Mesothelial cell of epicardium (in vitro differentiated cells): ENCODE measurements at regions not wholly inside any gene's neighbourhood (a gene's known extent, or its start where the extent isn't known, plus 50 kb on each side); places are given as distances from the start of the nearest gene placed in this dataset.

Experiments
- DNase-seq, 2 experiments: peaks; one replicate each; pipeline ENCODE4 v3.0.0; 2021; ENCODE audit warnings: low spot score in 2 of 2; ENCODE audit not compliant: unreplicated experiment in 2 of 2
- H3K27ac Mint-ChIP-seq: 2 replicates; pipeline ENCODE4 v1.8.0; 2021; ENCODE audit warnings: mixed read lengths
- H3K27me3 Mint-ChIP-seq: 2 replicates; pipeline ENCODE4 v1.8.0; 2021; ENCODE audit warnings: low read depth, mixed read lengths
- H3K36me3 Mint-ChIP-seq: 2 replicates; pipeline ENCODE4 v1.8.0; 2021; ENCODE audit warnings: mixed read lengths
- H3K4me1 Mint-ChIP-seq: 2 replicates; pipeline ENCODE4 v1.8.0; 2021; ENCODE audit warnings: mixed read lengths
- H3K4me3 Mint-ChIP-seq: 2 replicates; pipeline ENCODE4 v1.8.0; 2021; ENCODE audit warnings: mild to moderate bottlenecking, moderate library complexity, mixed read lengths
- H3K9me3 Mint-ChIP-seq: 2 replicates; pipeline ENCODE4 v1.8.0; 2021; ENCODE audit warnings: mixed read lengths
- TF ChIP-seq, protein P1 (sequence below): fragments of 200-600 bp; sonication (generic); IDR thresholded peaks from one replicate; pipeline ENCODE4 v1.5.0; 2021; ENCODE audit warnings: antibody characterized with exemption; ENCODE audit not compliant: unreplicated experiment

DNA sequence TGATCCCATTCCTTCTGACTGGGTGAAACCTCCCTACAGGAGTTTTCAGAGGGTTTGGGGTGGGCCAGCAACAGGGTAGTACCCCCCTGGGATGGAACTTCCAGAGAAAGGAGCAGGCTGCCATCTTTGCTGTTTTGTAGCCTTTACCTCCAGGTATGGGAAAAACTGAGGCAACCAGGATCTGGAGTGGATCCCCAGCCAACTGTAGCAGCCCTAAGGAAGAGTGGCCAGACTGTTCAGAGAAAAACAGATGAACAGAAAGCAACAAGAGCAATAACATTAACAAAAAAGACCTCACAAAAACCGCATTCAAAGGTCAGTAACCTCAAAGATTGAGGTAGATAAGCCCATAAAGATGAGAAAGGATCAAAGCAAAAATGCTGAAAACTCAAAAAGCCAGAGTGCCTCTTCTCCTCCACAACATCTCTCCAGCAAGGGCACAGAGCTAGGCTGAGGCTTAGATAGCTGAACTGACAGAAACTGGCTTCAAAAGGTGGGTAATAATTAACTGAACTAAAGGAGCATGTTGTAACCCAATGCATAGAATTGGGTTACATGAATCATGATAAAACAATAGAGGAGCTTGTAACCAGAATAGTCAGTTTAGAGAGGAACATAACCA lies 1288.6 kb upstream of the CNTN5 start:
- H3K9me3 Mint-ChIP-seq, result peaks cover 36% of the 10 kb centered on the region
- no peaks in the 10 kb centered on the region for H3K27me3 Mint-ChIP-seq
- H3K4me1 Mint-ChIP-seq, result peaks cover 1% of the 10 kb centered on the region
- TF ChIP-seq, protein P1, sequence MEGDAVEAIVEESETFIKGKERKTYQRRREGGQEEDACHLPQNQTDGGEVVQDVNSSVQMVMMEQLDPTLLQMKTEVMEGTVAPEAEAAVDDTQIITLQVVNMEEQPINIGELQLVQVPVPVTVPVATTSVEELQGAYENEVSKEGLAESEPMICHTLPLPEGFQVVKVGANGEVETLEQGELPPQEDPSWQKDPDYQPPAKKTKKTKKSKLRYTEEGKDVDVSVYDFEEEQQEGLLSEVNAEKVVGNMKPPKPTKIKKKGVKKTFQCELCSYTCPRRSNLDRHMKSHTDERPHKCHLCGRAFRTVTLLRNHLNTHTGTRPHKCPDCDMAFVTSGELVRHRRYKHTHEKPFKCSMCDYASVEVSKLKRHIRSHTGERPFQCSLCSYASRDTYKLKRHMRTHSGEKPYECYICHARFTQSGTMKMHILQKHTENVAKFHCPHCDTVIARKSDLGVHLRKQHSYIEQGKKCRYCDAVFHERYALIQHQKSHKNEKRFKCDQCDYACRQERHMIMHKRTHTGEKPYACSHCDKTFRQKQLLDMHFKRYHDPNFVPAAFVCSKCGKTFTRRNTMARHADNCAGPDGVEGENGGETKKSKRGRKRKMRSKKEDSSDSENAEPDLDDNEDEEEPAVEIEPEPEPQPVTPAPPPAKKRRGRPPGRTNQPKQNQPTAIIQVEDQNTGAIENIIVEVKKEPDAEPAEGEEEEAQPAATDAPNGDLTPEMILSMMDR, result no peak
- H3K27ac Mint-ChIP-seq, result no peak overlapping the region
- no peak overlapping the region for H3K4me3 Mint-ChIP-seq
- H3K36me3 Mint-ChIP-seq, result peaks cover 8% of the 10 kb centered on the region
- DNase-seq, result no peak

DNA sequence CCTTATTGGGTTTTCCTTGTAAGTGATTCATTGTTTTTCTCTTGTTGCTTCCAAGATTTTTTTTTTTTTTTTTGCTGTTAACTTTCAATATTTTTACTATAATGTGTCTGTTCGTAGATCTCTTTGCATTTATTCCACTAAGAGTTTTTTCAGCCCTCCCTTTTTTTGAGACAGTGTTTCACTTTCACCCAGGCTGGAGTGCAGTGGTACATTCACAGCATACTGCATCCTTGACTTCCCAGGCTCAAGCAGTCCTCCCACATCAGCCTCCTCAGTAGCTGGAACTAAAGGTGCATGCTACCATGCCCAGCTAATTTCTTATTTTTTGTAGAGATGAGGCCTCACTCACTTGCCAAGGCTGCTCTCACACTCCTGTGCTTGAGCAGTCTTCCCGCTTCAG lies 1282.0 kb upstream of the CNTN5 start:
- Mint-ChIP-seq H3K27ac (no peak overlapping the region), H3K4me1 (peaks cover 12% of the 10 kb centered on the region), H3K36me3 (peaks cover 17% of the 10 kb centered on the region), H3K4me3 (no peak overlapping the region), H3K9me3 (peaks cover 55% of the 10 kb centered on the region), H3K27me3 (no peaks in the 10 kb centered on the region)
- TF ChIP-seq, protein P1, result no peak
- no peak for DNase-seq

DNA sequence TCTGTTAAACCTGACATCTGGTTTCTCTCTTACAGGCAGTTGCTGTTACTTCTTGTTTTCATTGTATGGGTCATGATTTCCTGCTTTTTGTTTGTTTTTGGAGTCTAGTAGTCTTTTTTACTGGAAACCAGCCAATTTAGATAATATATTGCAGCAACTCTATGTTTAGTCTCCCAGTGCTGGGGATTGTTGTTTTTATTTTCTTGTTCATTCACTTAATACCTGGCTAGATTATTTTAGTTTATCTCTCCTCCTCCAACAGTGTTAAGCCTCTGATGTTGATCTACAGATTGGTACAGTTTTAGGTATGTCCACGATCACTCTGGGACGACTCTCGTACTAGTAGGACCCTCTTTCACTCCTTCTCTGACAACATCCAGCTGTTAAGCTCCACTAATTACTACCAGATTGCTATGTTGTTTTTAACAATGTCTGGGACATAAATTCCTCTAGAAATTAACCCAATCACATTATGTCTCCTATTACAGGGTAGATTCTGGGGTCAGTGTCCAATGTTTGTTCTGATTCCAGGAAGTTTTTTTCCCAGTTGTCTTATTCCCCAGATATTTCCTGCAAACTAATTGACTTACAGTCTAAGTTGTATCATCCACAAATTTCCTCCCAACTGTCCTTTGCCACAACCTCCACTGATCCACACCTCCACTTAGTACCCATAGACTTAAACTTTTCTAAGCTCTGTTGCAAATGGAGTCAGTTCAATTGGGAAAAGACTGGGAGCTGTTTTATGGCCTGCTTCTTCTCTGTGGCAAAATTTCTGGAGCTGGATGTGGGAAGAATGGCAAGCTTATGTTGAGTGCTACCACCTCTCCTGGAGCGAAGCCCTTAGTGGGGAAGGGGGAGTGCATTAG lies 1280.6 kb upstream of the CNTN5 start:
- DNase-seq, result no peak
- H3K4me1 Mint-ChIP-seq, result peaks cover 12% of the 10 kb centered on the region
- H3K27me3 Mint-ChIP-seq, result no peaks in the 10 kb centered on the region
- peak overlapping the region; percentile 84 for H3K27ac Mint-ChIP-seq
- H3K36me3 Mint-ChIP-seq, result peaks cover 17% of the 10 kb centered on the region
- H3K9me3 Mint-ChIP-seq, result peaks cover 44% of the 10 kb centered on the region
- H3K4me3 Mint-ChIP-seq, result no peak overlapping the region
- TF ChIP-seq, protein P1, result no peak

DNA sequence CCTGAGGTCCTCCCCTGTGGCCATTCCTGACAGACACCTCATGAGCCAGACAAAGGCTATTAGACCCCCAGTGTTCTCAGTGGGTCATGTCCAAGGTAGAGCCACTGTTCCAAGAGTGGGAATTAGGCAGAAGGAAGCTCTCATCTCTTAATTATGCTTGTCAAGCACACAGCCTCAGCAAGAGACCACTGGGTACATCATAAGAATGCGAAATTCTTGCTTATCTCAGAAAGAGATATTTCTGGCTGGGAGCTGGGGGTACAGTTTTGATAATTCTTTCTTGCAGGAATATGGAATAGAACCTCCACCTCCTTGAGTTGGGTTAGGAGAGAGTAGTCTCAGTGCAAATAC lies 1280.0 kb upstream of the CNTN5 start:
- Mint-ChIP-seq H3K36me3 (peaks cover 17% of the 10 kb centered on the region), H3K9me3 (peaks cover 40% of the 10 kb centered on the region), H3K27me3 (no peaks in the 10 kb centered on the region), H3K4me3 (no peak overlapping the region), H3K4me1 (peaks cover 12% of the 10 kb centered on the region), H3K27ac (peak overlapping the region; percentile 84)
- TF ChIP-seq, protein P1, result no peak
- DNase-seq, result no peak

DNA sequence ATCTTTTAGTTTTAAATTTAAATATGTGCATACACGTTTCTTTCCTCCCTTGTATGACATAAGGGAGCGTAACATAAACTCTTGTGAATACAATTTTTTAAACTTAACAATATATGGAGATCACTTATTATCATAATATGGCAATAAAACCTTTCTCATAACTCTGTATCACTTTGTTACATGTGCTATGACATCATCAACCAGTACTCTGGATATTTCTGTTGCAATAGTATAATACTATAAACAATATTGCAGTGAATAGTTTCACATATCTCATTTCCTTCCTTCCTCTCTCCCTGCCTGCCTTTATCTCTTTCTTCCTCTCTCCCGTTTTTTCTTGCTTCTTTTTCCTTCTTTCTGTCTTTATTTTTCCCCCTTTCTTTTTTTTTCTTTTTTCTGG lies 1278.0 kb upstream of the CNTN5 start:
- Mint-ChIP-seq H3K9me3 (peaks cover 26% of the 10 kb centered on the region), H3K4me1 (peaks cover 12% of the 10 kb centered on the region)

More for the DNA sequence above, 1278.0 kb upstream of the CNTN5 start:
- TF ChIP-seq, protein P1, result no peak
- Mint-ChIP-seq H3K4me3 (no peak overlapping the region), H3K27me3 (no peaks in the 10 kb centered on the region), H3K27ac (peak overlapping the region; percentile 50), H3K36me3 (peaks cover 9% of the 10 kb centered on the region)
- DNase-seq, result no peak
